NCI-H146 treated with DMSO at 0.1 percent for 48 hours (cell line): ENCODE measurements at regions not wholly inside any gene's neighbourhood (a gene's known extent, or its start where the extent isn't known, plus 50 kb on each side); places are given as distances from the start of the nearest gene placed in this dataset.
A peak's percentile ranks its signal among the peaks of the same experiment; 100 is the strongest.
"Not testable (repeated sequence)": the region's sequence is repeated elsewhere in the genome, so short reads cannot be mapped to it uniquely, and the experiment has no call there.

ENCODE experiments used
- DNase-seq: peaks from one replicate; lab custom pipeline; 2025; ENCODE audit not compliant: unreplicated experiment; lab: John Stamatoyannopoulos, UW

- no peak for DNase-seq
Observed at GRCh38 chr2:238502088-238502810, 75.5 kb downstream of the ASB1 start.

GRCh38 chr2:238502956-238503791, 76.4 kb downstream of the ASB1 start:
- no peak for DNase-seq

GRCh38 chr2:238504181-238504931, 77.6 kb downstream of the ASB1 start:
- DNase-seq, result peak; percentile 85

- no peak for DNase-seq
Observed at GRCh38 chr2:238505119-238505891, 78.6 kb downstream of the ASB1 start.

- no peak for DNase-seq
Observed at GRCh38 chr2:238505892-238506280, 79.2 kb downstream of the ASB1 start.

GRCh38 chr2:238506371-238507068, 79.8 kb downstream of the ASB1 start:
- DNase-seq, result no peak

- no peak for DNase-seq
Observed at GRCh38 chr2:238507836-238508235, 81.1 kb downstream of the ASB1 start.

GRCh38 chr2:238509151-238509835, 82.6 kb downstream of the ASB1 start:
- peak; percentile 51 for DNase-seq

- no peak for DNase-seq
Observed at GRCh38 chr2:238509903-238510302, 83.2 kb downstream of the ASB1 start.

GRCh38 chr2:238510911-238511613, 84.3 kb downstream of the ASB1 start:
- no peak for DNase-seq

- no peak for DNase-seq
Observed at GRCh38 chr2:238511614-238511950, 84.9 kb downstream of the ASB1 start.

- DNase-seq, result no peak
Observed at GRCh38 chr2:238512247-238512867, 85.6 kb downstream of the ASB1 start.

- DNase-seq, result no peak
Observed at GRCh38 chr2:238513346-238513745, 86.6 kb downstream of the ASB1 start.

GRCh38 chr2:238514024-238514423, 87.3 kb downstream of the ASB1 start:
- DNase-seq, result not testable (repeated sequence)

GRCh38 chr2:238515377-238515776, 88.7 kb downstream of the ASB1 start:
- no peak for DNase-seq

- DNase-seq, result no peak
Observed at GRCh38 chr2:238517209-238517608, 90.5 kb downstream of the ASB1 start.

- no peak for DNase-seq
Observed at GRCh38 chr2:238518172-238518820, 91.6 kb downstream of the ASB1 start.

GRCh38 chr2:238518821-238519186, 92.1 kb downstream of the ASB1 start:
- no peak for DNase-seq
